SH-SY5Y (cell line): ENCODE measurements at regions not wholly inside any gene's neighbourhood (a gene's known extent, or its start where the extent isn't known, plus 50 kb on each side); places are given as distances from the start of the nearest gene placed in this dataset.

ENCODE experiments used
- GATA2 ChIP-seq: IDR thresholded peaks from 2 replicates; pipeline ENCODE4 v1.6.1; 2011; ENCODE audit warnings: mild to moderate bottlenecking, low read depth, low read length
- GATA3 ChIP-seq: IDR thresholded peaks from 2 replicates; pipeline ENCODE4 v1.6.1; 2011; ENCODE audit warnings: low read depth, mild to moderate bottlenecking, low read length, moderate library complexity

DNA sequence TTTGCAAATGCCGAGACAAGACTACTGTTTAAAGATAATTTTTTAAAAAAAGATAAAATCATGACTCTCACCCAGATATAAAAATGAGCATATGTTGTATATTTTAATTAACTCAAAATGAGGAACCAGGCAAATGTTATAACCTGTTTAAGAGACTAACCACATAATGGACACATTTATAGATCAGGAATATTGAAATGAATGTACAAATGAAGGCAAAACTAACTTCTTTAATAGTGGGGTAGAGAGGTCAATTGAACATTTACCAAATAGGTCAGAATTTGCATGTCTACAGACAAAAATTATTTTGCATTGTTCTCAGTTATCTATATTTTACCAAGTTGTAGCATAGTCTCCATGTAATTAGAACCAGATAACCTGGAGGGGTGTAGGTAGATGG lies 134.3 kb upstream of the PFN2 start:
- TF ChIP-seq GATA2: no peak
- no peak for TF ChIP-seq GATA3
